ENCODE measurements at regions not wholly inside any gene's neighbourhood (a gene's known extent, or its start where the extent isn't known, plus 50 kb on each side); places are given as distances from the start of the nearest gene placed in this dataset.
A peak's percentile ranks its signal among the peaks of the same experiment; 100 is the strongest.
"Not testable (repeated sequence)": the region's sequence is repeated elsewhere in the genome, so short reads cannot be mapped to it uniquely, and the experiment has no call there.

GRCh38 chr22:49674479-49675050 lies 153.1 kb downstream of the BRD1 start:
- no peak for DNase-seq

- DNase-seq: peak; percentile 28
These were observed 154.6 kb downstream of the BRD1 start for GRCh38 chr22:49673048-49673447.

GRCh38 chr22:49672014-49672516 lies 155.6 kb downstream of the BRD1 start:
- DNase-seq: peak; percentile 43

- peak; percentile 37 for DNase-seq
These were observed 156.2 kb downstream of the BRD1 start for GRCh38 chr22:49671331-49672013.

GRCh38 chr22:49670456-49671330 lies 157.0 kb downstream of the BRD1 start:
- peak; percentile 72 for DNase-seq

GRCh38 chr22:49669969-49670455 lies 157.7 kb downstream of the BRD1 start:
- DNase-seq: peak; percentile 67

- DNase-seq: not testable (repeated sequence)
These were observed 158.2 kb downstream of the BRD1 start for GRCh38 chr22:49669427-49669968.

GRCh38 chr22:49668402-49668801 lies 159.3 kb downstream of the BRD1 start:
- peak; percentile 61 for DNase-seq

GRCh38 chr22:49667236-49667635 lies 160.4 kb downstream of the BRD1 start:
- peak; percentile 73 for DNase-seq

GRCh38 chr22:49666146-49666809 lies 161.4 kb downstream of the BRD1 start:
- DNase-seq: peak; percentile 45

- peak; percentile 53 for DNase-seq
These were observed 162.8 kb downstream of the BRD1 start for GRCh38 chr22:49664891-49665290.

- DNase-seq: peak; percentile 43
These were observed 163.2 kb downstream of the BRD1 start for GRCh38 chr22:49664371-49664881.

GRCh38 chr22:49663823-49664222 lies 163.8 kb downstream of the BRD1 start:
- peak; percentile 48 for DNase-seq

GRCh38 chr22:49663311-49663711 lies 164.4 kb downstream of the BRD1 start:
- DNase-seq: peak; percentile 59

- peak; percentile 53 for DNase-seq
These were observed 165.0 kb downstream of the BRD1 start for GRCh38 chr22:49662681-49663080.

- DNase-seq: peak; percentile 54
These were observed 166.6 kb downstream of the BRD1 start for GRCh38 chr22:49660794-49661781.

- peak; percentile 58 for DNase-seq
These were observed 167.4 kb downstream of the BRD1 start for GRCh38 chr22:49660321-49660720.

- peak; percentile 62 for DNase-seq
These were observed 167.8 kb downstream of the BRD1 start for GRCh38 chr22:49659924-49660315.

- peak; percentile 62 for DNase-seq
These were observed 168.3 kb downstream of the BRD1 start for GRCh38 chr22:49659281-49659923.

- peak; percentile 37 for DNase-seq
These were observed 168.8 kb downstream of the BRD1 start for GRCh38 chr22:49658902-49659280.
